CD14-positive monocyte (primary cell): ENCODE measurements at regions not wholly inside any gene's neighbourhood (a gene's known extent, or its start where the extent isn't known, plus 50 kb on each side); places are given as distances from the start of the nearest gene placed in this dataset.

ENCODE experiments used
- DNase-seq, 3 donors: peaks; one replicate each; pipeline ENCODE4 v3.0.0-alpha.2; 2011 to 2022
- H2AFZ ChIP-seq: 2 replicates; pipeline ENCODE4 v1.6.0; 2012; ENCODE audit warnings: mild to moderate bottlenecking, low read depth, low read length, inconsistent platforms; ENCODE audit not compliant: insufficient read depth, poor library complexity, severe bottlenecking
- H3K27ac ChIP-seq, 2 donors: 1 replicate in 1 of 2; 2 replicates in 1 of 2; pipeline ENCODE4 v1.5.1; 2012 to 2013; ENCODE audit warnings: low read length in 2 of 2, control low read depth in 1 of 2, inconsistent platforms in 1 of 2, low read depth in 1 of 2, mild to moderate bottlenecking in 1 of 2
- H3K27me3 ChIP-seq, 2 donors: one replicate each; pipeline versions ENCODE4 v1.6.0 to v1.6.1; 2011 to 2013; ENCODE audit warnings: low read length in 2 of 2; ENCODE audit not compliant: control insufficient read depth in 2 of 2, insufficient read depth in 2 of 2
- H3K36me3 ChIP-seq, 2 donors: replicated peaks in 1 of 2; 1 replicate in 1 of 2; 2 replicates in 1 of 2; pipeline versions ENCODE4 v1.5.1 to v1.6.1; 2012 to 2013; ENCODE audit warnings: low read length in 2 of 2, control low read depth in 1 of 2, inconsistent platforms in 1 of 2, mild to moderate bottlenecking in 1 of 2; ENCODE audit not compliant: insufficient read depth in 2 of 2, control insufficient read depth in 1 of 2
- H3K4me1 ChIP-seq, 2 donors: 1 replicate in 1 of 2; 2 replicates in 1 of 2; pipeline versions ENCODE4 v1.5.1 to v1.6.1; 2012 to 2013; ENCODE audit warnings: low read length in 2 of 2, control low read depth in 1 of 2, inconsistent platforms in 1 of 2, mild to moderate bottlenecking in 1 of 2, moderate library complexity in 1 of 2; ENCODE audit not compliant: insufficient read depth in 2 of 2, control insufficient read depth in 1 of 2
- H3K4me2 ChIP-seq: replicated peaks from 2 replicates; pipeline ENCODE3; 2012; ENCODE audit warnings: low read length, moderate library complexity, mild to moderate bottlenecking; ENCODE audit not compliant: poor library complexity, severe bottlenecking; ENCODE audit errors: extremely low read depth
- H3K4me3 ChIP-seq, 3 experiments: fragments of 200-600 bp in 1 of 3; sonication (generic) in 1 of 3; replicated peaks in 1 of 3; 1 replicate in 2 of 3; 2 replicates in 1 of 3; pipeline ENCODE4 v1.5.1; 2011 to 2013; ENCODE audit warnings: low read length in 3 of 3, mild to moderate bottlenecking in 3 of 3, control low read depth in 2 of 3, low read depth in 2 of 3, inconsistent platforms in 1 of 3, moderate library complexity in 1 of 3
- H3K79me2 ChIP-seq: 2 replicates; pipeline ENCODE4 v1.6.0; 2012; ENCODE audit warnings: mild to moderate bottlenecking, control low read depth, inconsistent platforms, low read length, moderate library complexity; ENCODE audit not compliant: insufficient read depth
- H3K9ac ChIP-seq: 2 replicates; pipeline ENCODE4 v1.6.0; 2017; ENCODE audit warnings: low read length, mild to moderate bottlenecking; ENCODE audit not compliant: insufficient read depth, poor library complexity, severe bottlenecking
- H3K9me3 ChIP-seq, 2 donors: replicated peaks in 1 of 2; 1 replicate in 1 of 2; 2 replicates in 1 of 2; pipeline versions ENCODE4 v1.5.1 to v1.6.1; 2012 to 2013; ENCODE audit warnings: low read length in 2 of 2, control low read depth in 1 of 2; ENCODE audit not compliant: control insufficient read depth in 1 of 2, insufficient read depth in 1 of 2
- H4K20me1 ChIP-seq: 2 replicates; pipeline ENCODE4 v1.6.0; 2012; ENCODE audit warnings: mild to moderate bottlenecking, low read length, control low read depth, moderate library complexity; ENCODE audit not compliant: insufficient read depth
- H3K27ac Mint-ChIP-seq, 7 donors: one replicate each; pipeline ENCODE4 v1.8.0; 2020; ENCODE audit warnings: mild to moderate bottlenecking in 7 of 7, mixed read lengths in 7 of 7, moderate library complexity in 6 of 7, inconsistent platforms in 2 of 7
- H3K27me3 Mint-ChIP-seq, 3 donors: one replicate each; pipeline ENCODE4 v1.8.0; 2021 to 2022; ENCODE audit warnings: low read depth in 3 of 3, mild to moderate bottlenecking in 3 of 3, mixed read lengths in 3 of 3, moderate library complexity in 3 of 3, inconsistent platforms in 1 of 3
- H3K36me3 Mint-ChIP-seq, 2 donors: one replicate each; pipeline ENCODE4 v1.8.0; 2020; ENCODE audit warnings: mixed read lengths in 2 of 2, inconsistent platforms in 1 of 2, mild to moderate bottlenecking in 1 of 2
- H3K4me1 Mint-ChIP-seq: one replicate; pipeline ENCODE4 v1.8.0; 2020; ENCODE audit warnings: mild to moderate bottlenecking, mixed read lengths
- H3K4me3 Mint-ChIP-seq, 2 donors: one replicate each; pipeline ENCODE4 v1.8.0; 2020; ENCODE audit warnings: mild to moderate bottlenecking in 2 of 2, mixed read lengths in 2 of 2, moderate library complexity in 1 of 2
- H3K9me3 Mint-ChIP-seq, 7 donors: one replicate each; pipeline ENCODE4 v1.8.0; 2020 to 2022; ENCODE audit warnings: mixed read lengths in 7 of 7, mild to moderate bottlenecking in 6 of 7, moderate library complexity in 6 of 7, inconsistent platforms in 2 of 7
- CTCF ChIP-seq: fragments of 200-600 bp; IDR thresholded peaks from one replicate; pipeline ENCODE4 v1.8.0; 2022; ENCODE audit warnings: antibody characterized with exemption, mild to moderate bottlenecking
- WGBS: methylation state at CpG from one replicate; pipeline ENCODE4 v1.1.5; 2013; ENCODE audit warnings: missing lambda C conversion rate; ENCODE audit not compliant: insufficient coverage; 5-methylcytosine and 5-hydroxymethylcytosine counted together
- intact Hi-C, 2 donors: fragments of 100-400 bp; cut with micrococcal nuclease; formaldehyde crosslinking; loops; one replicate each; pipeline versions ENCODE4 v1.15.0 to v1.15.1; 2023

GRCh38 chr22:45082795-45083194 is 73.0 kb upstream of the PHF21B start:
- intact Hi-C loops = no loop called here
- Mint-ChIP-seq H3K27ac (no peak overlapping the region), H3K4me1 (no peaks in the 10 kb centered on the region), H3K36me3 (no peaks in the 10 kb centered on the region), H3K27me3 (peaks cover 26 to 38% (median 26%) of the 10 kb centered on the region in 3 donors), H3K4me3 (peak overlapping the region in 1 of 2 donors; percentile 35), H3K9me3 (peaks cover 0 to 4% (median 2%) of the 10 kb centered on the region in 7 donors)
- H3K27ac ChIP-seq = no peak overlapping the region
- H3K4me1 ChIP-seq = no peaks in the 10 kb centered on the region
- TF ChIP-seq CTCF = no peak
- H4K20me1 ChIP-seq = no peaks in the 10 kb centered on the region
- no peaks in the 10 kb centered on the region for H3K9me3 ChIP-seq
- no peak overlapping the region for H3K9ac ChIP-seq
- no peak overlapping the region for H3K4me2 ChIP-seq
- H3K79me2 ChIP-seq = no peaks in the 10 kb centered on the region
- no peak overlapping the region for H2AFZ ChIP-seq
- no peaks in the 10 kb centered on the region for H3K36me3 ChIP-seq
- no peaks in the 10 kb centered on the region for H3K27me3 ChIP-seq
- WGBS = 46% methylated on average over 9 of the region's 9 CpGs
- no peak for DNase-seq
- no peak overlapping the region for H3K4me3 ChIP-seq

GRCh38 chr22:45083659-45084305 is 74.0 kb upstream of the PHF21B start:
- TF ChIP-seq CTCF = no peak
- H3K4me2 ChIP-seq = no peak overlapping the region
- H3K27ac Mint-ChIP-seq = no peak overlapping the region
- no peak overlapping the region for H3K27ac ChIP-seq
- H3K4me1 Mint-ChIP-seq = no peaks in the 10 kb centered on the region
- H3K27me3 Mint-ChIP-seq = peaks cover 18 to 30% (median 19%) of the 10 kb centered on the region in 3 donors
- no peaks in the 10 kb centered on the region for H4K20me1 ChIP-seq
- H3K4me3 ChIP-seq = no peak overlapping the region
- H2AFZ ChIP-seq = no peak overlapping the region
- H3K9ac ChIP-seq = no peak overlapping the region
- H3K79me2 ChIP-seq = no peaks in the 10 kb centered on the region
- H3K27me3 ChIP-seq = no peaks in the 10 kb centered on the region
- intact Hi-C loops = no loop called here
- no peak overlapping the region for H3K4me3 Mint-ChIP-seq
- DNase-seq = no peak
- no peaks in the 10 kb centered on the region for H3K36me3 ChIP-seq
- peaks cover 0 to 4% (median 2%) of the 10 kb centered on the region in 7 donors for H3K9me3 Mint-ChIP-seq
- no peaks in the 10 kb centered on the region for H3K36me3 Mint-ChIP-seq
- no peaks in the 10 kb centered on the region for H3K4me1 ChIP-seq
- WGBS = 90% methylated on average over 2 of the region's 6 CpGs
- H3K9me3 ChIP-seq = no peaks in the 10 kb centered on the region
